ENCODE measurements at regions not wholly inside any gene's neighbourhood (a gene's known extent, or its start where the extent isn't known, plus 50 kb on each side); places are given as distances from the start of the nearest gene placed in this dataset.

DNA sequence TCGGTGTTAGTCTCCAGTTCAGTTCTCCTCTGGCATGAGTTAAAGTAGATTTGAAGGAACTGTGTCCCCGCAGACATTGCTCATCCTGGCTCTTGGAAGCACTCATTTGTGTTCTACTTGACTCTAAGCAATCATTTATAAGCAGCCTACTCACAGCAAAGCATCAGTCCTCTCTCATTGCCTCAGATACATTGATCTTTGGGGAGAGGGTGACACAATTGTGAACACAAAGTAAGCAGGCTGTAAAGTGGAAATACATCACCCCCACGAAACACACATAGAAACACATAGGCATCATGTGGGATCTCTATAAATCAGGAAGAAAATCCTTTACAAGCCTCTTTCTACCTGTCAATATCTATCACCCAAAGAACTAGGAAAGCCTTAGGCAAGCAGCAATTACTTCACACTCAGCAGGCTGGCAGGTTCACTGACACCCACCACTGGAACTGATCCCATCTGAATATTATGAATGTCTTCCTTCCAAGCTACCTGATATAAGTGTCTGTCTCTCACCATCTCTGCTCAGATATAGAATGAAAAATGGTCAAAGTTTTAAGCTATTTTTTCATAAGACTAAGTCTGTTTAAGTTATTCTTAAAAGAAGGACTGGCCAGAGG, 675.8 kb downstream of the HACE1 start:
- Histone ChIP-seq H3K79me1 (replicated peaks; ENCODE audit: low read length, poor library complexity, severe bottlenecking) (no peaks in the 10 kb centered on the region), H3K23ac (ENCODE audit: low read length in 2 of 2) (no peak overlapping the region), H2BK12ac (ENCODE audit: low read length in 2 of 2) (no peak overlapping the region), H3K9ac (ENCODE audit: low read length) (no peak overlapping the region), H4K8ac (ENCODE audit: low read length) (no peak overlapping the region), H3K27ac (ENCODE audit: low read length, poor library complexity, severe bottlenecking) (no peak overlapping the region), H3K9me3 (ENCODE audit: control insufficient read depth, low read length) (no peaks in the 10 kb centered on the region), H3K18ac (ENCODE audit: low read depth in 1 of 2, low read length in 2 of 2) (no peak overlapping the region), H3K4me2 (ENCODE audit: low read length, poor library complexity, severe bottlenecking) (no peak overlapping the region), H3K14ac (ENCODE audit: low read length in 2 of 2) (no peak overlapping the region), H2BK120ac (ENCODE audit: low read depth, low read length) (no peak overlapping the region), H2BK15ac (ENCODE audit: low read depth, poor library complexity, severe bottlenecking) (no peak overlapping the region), H2AFZ (ENCODE audit: low read depth, low read length) (no peak overlapping the region), H2BK5ac (ENCODE audit: low read depth, low read length, poor library complexity, severe bottlenecking) (no peak overlapping the region), H3K27me3 (ENCODE audit: control insufficient read depth in 1 of 2, insufficient read depth in 1 of 2, low read length in 2 of 2) (no peaks in the 10 kb centered on the region), H2AK5ac (ENCODE audit: low read length, severe bottlenecking) (no peak overlapping the region), H3K4me3 (ENCODE audit: insufficient read depth in 1 of 2, low read depth in 1 of 2, low read length in 2 of 2) (no peak overlapping the region), H3K4ac (ENCODE audit: low read depth in 1 of 2, low read length in 2 of 2) (no peak overlapping the region), H3K4me1 (ENCODE audit: control insufficient read depth, insufficient read depth, low read depth, low read length) (no peaks in the 10 kb centered on the region), H3K36me3 (ENCODE audit: control insufficient read depth in 1 of 2, insufficient read depth in 2 of 2, low read depth in 1 of 2, low read length in 2 of 2) (no peaks in the 10 kb centered on the region), H4K91ac (ENCODE audit: low read length) (no peak overlapping the region)
- no peak for DNase-seq
- WGBS, result 75% methylated on average over 2 of the region's 3 CpGs

GRCh38 chr6:104182811-104183210, 676.9 kb downstream of the HACE1 start:
- Histone ChIP-seq H3K27ac (ENCODE audit: low read length, poor library complexity, severe bottlenecking) (no peak overlapping the region), H2BK120ac (ENCODE audit: low read depth, low read length) (no peak overlapping the region), H3K27me3 (ENCODE audit: control insufficient read depth in 1 of 2, insufficient read depth in 1 of 2, low read length in 2 of 2) (no peaks in the 10 kb centered on the region), H4K8ac (ENCODE audit: low read length) (no peak overlapping the region), H2AFZ (ENCODE audit: low read depth, low read length) (no peak overlapping the region), H3K23ac (ENCODE audit: low read length in 2 of 2) (no peak overlapping the region), H4K91ac (ENCODE audit: low read length) (no peak overlapping the region), H2BK12ac (ENCODE audit: low read length in 2 of 2) (no peak overlapping the region), H3K79me1 (replicated peaks; ENCODE audit: low read length, poor library complexity, severe bottlenecking) (no peaks in the 10 kb centered on the region), H2BK5ac (ENCODE audit: low read depth, low read length, poor library complexity, severe bottlenecking) (no peak overlapping the region), H3K9ac (ENCODE audit: low read length) (no peak overlapping the region), H2AK5ac (ENCODE audit: low read length, severe bottlenecking) (no peak overlapping the region), H3K36me3 (ENCODE audit: control insufficient read depth in 1 of 2, insufficient read depth in 2 of 2, low read depth in 1 of 2, low read length in 2 of 2) (no peaks in the 10 kb centered on the region), H3K4me3 (ENCODE audit: insufficient read depth in 1 of 2, low read depth in 1 of 2, low read length in 2 of 2) (no peak overlapping the region), H3K18ac (ENCODE audit: low read depth in 1 of 2, low read length in 2 of 2) (no peak overlapping the region), H2BK15ac (ENCODE audit: low read depth, poor library complexity, severe bottlenecking) (no peak overlapping the region), H3K14ac (ENCODE audit: low read length in 2 of 2) (no peak overlapping the region), H3K9me3 (ENCODE audit: control insufficient read depth, low read length) (no peaks in the 10 kb centered on the region), H3K4me1 (ENCODE audit: control insufficient read depth, insufficient read depth, low read depth, low read length) (no peaks in the 10 kb centered on the region), H3K4ac (ENCODE audit: low read depth in 1 of 2, low read length in 2 of 2) (no peak overlapping the region), H3K4me2 (ENCODE audit: low read length, poor library complexity, severe bottlenecking) (no peak overlapping the region)
- 86% methylated on average over 2 of the region's 2 CpGs for WGBS
- DNase-seq, result peak; percentile 9

DNA sequence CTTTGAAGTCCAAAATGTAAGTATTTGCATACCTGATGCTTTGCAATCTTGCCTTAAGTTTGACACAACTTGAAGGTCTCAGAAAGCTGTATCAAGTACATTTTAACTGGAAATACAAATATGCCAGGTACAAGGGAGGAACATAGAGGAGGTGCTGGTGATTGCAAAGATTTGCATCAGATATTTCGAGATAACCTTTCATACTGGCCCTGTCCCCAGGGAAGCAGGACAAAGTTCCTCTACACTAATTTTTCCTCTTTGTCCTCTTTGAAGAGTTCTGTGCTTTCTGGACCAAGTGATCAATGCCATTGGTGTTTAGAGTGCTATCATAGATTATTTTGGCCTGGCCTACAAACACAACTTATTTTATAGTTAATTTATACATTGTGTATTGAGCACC, 686.1 kb downstream of the HACE1 start:
- no peak for DNase-seq
- Histone ChIP-seq H3K9me3 (ENCODE audit: control insufficient read depth, low read length) (no peaks in the 10 kb centered on the region), H4K8ac (ENCODE audit: low read length) (no peak overlapping the region), H3K18ac (ENCODE audit: low read depth in 1 of 2, low read length in 2 of 2) (no peak overlapping the region), H3K4me2 (ENCODE audit: low read length, poor library complexity, severe bottlenecking) (no peak overlapping the region), H3K23ac (ENCODE audit: low read length in 2 of 2) (no peak overlapping the region), H2BK120ac (ENCODE audit: low read depth, low read length) (no peak overlapping the region), H3K36me3 (ENCODE audit: control insufficient read depth in 1 of 2, insufficient read depth in 2 of 2, low read depth in 1 of 2, low read length in 2 of 2) (no peaks in the 10 kb centered on the region), H2AFZ (ENCODE audit: low read depth, low read length) (no peak overlapping the region), H3K4me1 (ENCODE audit: control insufficient read depth, insufficient read depth, low read depth, low read length) (no peaks in the 10 kb centered on the region), H3K4me3 (ENCODE audit: insufficient read depth in 1 of 2, low read depth in 1 of 2, low read length in 2 of 2) (no peak overlapping the region), H2AK5ac (ENCODE audit: low read length, severe bottlenecking) (no peak overlapping the region), H3K14ac (ENCODE audit: low read length in 2 of 2) (no peak overlapping the region), H3K27me3 (ENCODE audit: control insufficient read depth in 1 of 2, insufficient read depth in 1 of 2, low read length in 2 of 2) (no peaks in the 10 kb centered on the region), H2BK12ac (ENCODE audit: low read length in 2 of 2) (no peak overlapping the region), H2BK5ac (ENCODE audit: low read depth, low read length, poor library complexity, severe bottlenecking) (no peak overlapping the region), H3K9ac (ENCODE audit: low read length) (no peak overlapping the region), H4K91ac (ENCODE audit: low read length) (no peak overlapping the region), H3K4ac (ENCODE audit: low read depth in 1 of 2, low read length in 2 of 2) (no peak overlapping the region), H2BK15ac (ENCODE audit: low read depth, poor library complexity, severe bottlenecking) (no peak overlapping the region), H3K27ac (ENCODE audit: low read length, poor library complexity, severe bottlenecking) (no peak overlapping the region), H3K79me1 (replicated peaks; ENCODE audit: low read length, poor library complexity, severe bottlenecking) (no peaks in the 10 kb centered on the region)
- WGBS, result 100% methylated on average over 1 of the region's 1 CpG

DNA sequence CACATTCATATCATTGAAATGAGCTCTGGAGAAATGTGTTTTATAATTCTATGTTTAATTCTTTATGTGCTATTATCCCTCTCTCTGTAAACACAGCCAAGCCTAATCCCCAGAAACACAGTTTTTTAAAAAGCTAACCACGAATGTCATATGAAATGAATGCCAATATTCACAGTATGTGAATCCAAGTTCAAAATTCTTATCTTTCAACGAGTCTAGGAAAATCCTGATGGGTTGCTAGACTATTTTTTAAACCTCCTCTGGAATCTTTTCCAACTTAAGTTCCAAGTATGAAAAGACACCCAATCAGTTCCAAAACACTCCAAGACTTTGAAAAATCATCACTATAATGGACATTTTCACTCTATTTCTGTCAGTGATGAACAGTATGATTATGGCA, 689.3 kb downstream of the HACE1 start:
- H2BK12ac ChIP-seq (ENCODE audit: low read length in 2 of 2), result no peak overlapping the region
- no peak overlapping the region for H2BK120ac ChIP-seq (ENCODE audit: low read depth, low read length)
- no peak overlapping the region for H2BK5ac ChIP-seq (ENCODE audit: low read depth, low read length, poor library complexity, severe bottlenecking)
- WGBS, result 92% methylated on average over 2 of the region's 2 CpGs
- no peak overlapping the region for H3K4ac ChIP-seq (ENCODE audit: low read depth in 1 of 2, low read length in 2 of 2)
- H3K9me3 ChIP-seq (ENCODE audit: control insufficient read depth, low read length), result peaks cover 18% of the 10 kb centered on the region
- DNase-seq, result no peak
- H4K91ac ChIP-seq (ENCODE audit: low read length), result no peak overlapping the region
- no peak overlapping the region for H2AK5ac ChIP-seq (ENCODE audit: low read length, severe bottlenecking)
- H3K18ac ChIP-seq (ENCODE audit: low read depth in 1 of 2, low read length in 2 of 2), result no peak overlapping the region
- H3K4me3 ChIP-seq (ENCODE audit: insufficient read depth in 1 of 2, low read depth in 1 of 2, low read length in 2 of 2), result no peak overlapping the region
- H3K9ac ChIP-seq (ENCODE audit: low read length), result no peak overlapping the region
- H3K4me2 ChIP-seq (ENCODE audit: low read length, poor library complexity, severe bottlenecking), result no peak overlapping the region
- H3K79me1 ChIP-seq (replicated peaks; ENCODE audit: low read length, poor library complexity, severe bottlenecking), result no peaks in the 10 kb centered on the region
- no peaks in the 10 kb centered on the region for H3K4me1 ChIP-seq (ENCODE audit: control insufficient read depth, insufficient read depth, low read depth, low read length)
- no peak overlapping the region for H3K23ac ChIP-seq (ENCODE audit: low read length in 2 of 2)
- H3K36me3 ChIP-seq (ENCODE audit: control insufficient read depth in 1 of 2, insufficient read depth in 2 of 2, low read depth in 1 of 2, low read length in 2 of 2), result no peaks in the 10 kb centered on the region
- H2BK15ac ChIP-seq (ENCODE audit: low read depth, poor library complexity, severe bottlenecking), result no peak overlapping the region
- H2AFZ ChIP-seq (ENCODE audit: low read depth, low read length), result no peak overlapping the region
- H3K27me3 ChIP-seq (ENCODE audit: control insufficient read depth in 1 of 2, insufficient read depth in 1 of 2, low read length in 2 of 2), result no peaks in the 10 kb centered on the region
- no peak overlapping the region for H4K8ac ChIP-seq (ENCODE audit: low read length)
- H3K14ac ChIP-seq (ENCODE audit: low read length in 2 of 2), result no peak overlapping the region
- no peak overlapping the region for H3K27ac ChIP-seq (ENCODE audit: low read length, poor library complexity, severe bottlenecking)

All from mesenchymal stem cell (in vitro differentiated cells and primary cell).